SK-N-SH treated with all-trans-retinoic acid at 6 μM for 48 hours (cell line): ENCODE measurements at regions not wholly inside any gene's neighbourhood (a gene's known extent, or its start where the extent isn't known, plus 50 kb on each side); places are given as distances from the start of the nearest gene placed in this dataset.

Experiments
- ATAC-seq: fragments of 200-7000 bp; cut with Tn5 transposase; 3 replicates; pipeline ENCODE4 v1.9.1; 2020; ENCODE audit warnings: mild to moderate bottlenecking, moderate library complexity
- ARNTL ChIP-seq: fragments of 450-650 bp; formaldehyde crosslinking; IDR thresholded peaks from 2 replicates; pipeline ENCODE4 v1.5.0; 2020; ENCODE audit warnings: low read depth, mild to moderate bottlenecking, moderate library complexity, borderline replicate concordance
- BACH2 ChIP-seq: fragments of 250-450 bp; sonication (Bioruptor Pico); IDR thresholded peaks from 2 replicates; pipeline ENCODE4 v1.9.0; 2021; ENCODE audit warnings: mild to moderate bottlenecking, borderline replicate concordance
- CSDC2 ChIP-seq: fragments of 250-450 bp; sonication (Bioruptor Pico); IDR thresholded peaks from 2 replicates; pipeline ENCODE4 v1.5.0; 2020; ENCODE audit warnings: mild to moderate bottlenecking, moderate library complexity
- ESRRG ChIP-seq: fragments of 250-450 bp; sonication (Bioruptor Pico); IDR thresholded peaks from 2 replicates; pipeline ENCODE4 v1.6.1; 2021; ENCODE audit warnings: mild to moderate bottlenecking
- GLIS3 ChIP-seq: fragments of 250-450 bp; sonication (Bioruptor Pico); IDR thresholded peaks from 2 replicates; pipeline ENCODE4 v1.5.0; 2020; ENCODE audit warnings: mild to moderate bottlenecking, moderate library complexity
- ISL1 ChIP-seq: fragments of 250-450 bp; sonication (Bioruptor Pico); IDR thresholded peaks from 2 replicates; pipeline ENCODE4 v2.1.2; 2022; ENCODE audit warnings: mild to moderate bottlenecking, moderate library complexity
- PPARA ChIP-seq: fragments of 250-450 bp; sonication (Bioruptor Pico); IDR thresholded peaks from 2 replicates; pipeline ENCODE4 v1.5.0; 2020; ENCODE audit warnings: mild to moderate bottlenecking, borderline replicate concordance
- RARB ChIP-seq: fragments of 250-450 bp; sonication (Bioruptor Pico); IDR thresholded peaks from 2 replicates; pipeline ENCODE4 v1.8.0; 2021; ENCODE audit warnings: mild to moderate bottlenecking, moderate library complexity
- SNAI2 ChIP-seq: fragments of 250-450 bp; sonication (Bioruptor Pico); IDR thresholded peaks from 2 replicates; pipeline ENCODE4 v1.5.0; 2020; ENCODE audit warnings: mild to moderate bottlenecking, moderate library complexity
- TCF4 ChIP-seq: fragments of 250-450 bp; sonication (Bioruptor Pico); IDR thresholded peaks from 2 replicates; pipeline ENCODE4 v1.8.0; 2021; ENCODE audit warnings: mild to moderate bottlenecking, moderate library complexity, borderline replicate concordance
- TOX ChIP-seq: fragments of 250-450 bp; sonication (Bioruptor Pico); IDR thresholded peaks from 2 replicates; pipeline ENCODE4 v1.8.0; 2021; ENCODE audit warnings: mild to moderate bottlenecking, moderate library complexity, borderline replicate concordance
- ZC3H10 ChIP-seq: fragments of 250-450 bp; sonication (Bioruptor Pico); IDR thresholded peaks from 2 replicates; pipeline ENCODE4 v1.5.1; 2021; ENCODE audit warnings: mild to moderate bottlenecking, moderate library complexity
- ZFP30 ChIP-seq: fragments of 450-650 bp; formaldehyde crosslinking; IDR thresholded peaks from 2 replicates; pipeline ENCODE4 v1.5.0; 2022; ENCODE audit warnings: mild to moderate bottlenecking, moderate library complexity
- ZNF565 ChIP-seq: fragments of 450-650 bp; formaldehyde crosslinking; conservative IDR thresholded peaks from 2 replicates; pipeline ENCODE4 v1.5.0; 2020; ENCODE audit warnings: low read depth, mild to moderate bottlenecking, moderate library complexity
- ZNF70 ChIP-seq: fragments of 450-650 bp; formaldehyde crosslinking; IDR thresholded peaks from 2 replicates; pipeline ENCODE4 v1.5.0; 2020; ENCODE audit warnings: mild to moderate bottlenecking, moderate library complexity
- ZNF8 ChIP-seq: fragments of 450-650 bp; formaldehyde crosslinking; IDR thresholded peaks from 2 replicates; pipeline ENCODE4 v1.5.0; 2020; ENCODE audit warnings: mild to moderate bottlenecking, moderate library complexity
- TF ChIP-seq, protein P1 (sequence below): fragments of 250-450 bp; sonication (Bioruptor Pico); IDR thresholded peaks from 2 replicates; pipeline ENCODE4 v1.5.0; 2020; ENCODE audit warnings: mild to moderate bottlenecking, moderate library complexity
- TF ChIP-seq, protein P2 (sequence below): fragments of 250-450 bp; sonication (Bioruptor Pico); IDR thresholded peaks from 2 replicates; pipeline ENCODE4 v1.8.0; 2020; ENCODE audit warnings: mild to moderate bottlenecking, moderate library complexity, borderline replicate concordance
- TF ChIP-seq, protein P3 (sequence below): fragments of 250-450 bp; sonication (Bioruptor Pico); IDR thresholded peaks from 2 replicates; pipeline ENCODE4 v1.8.0; 2021; ENCODE audit warnings: low read depth, mild to moderate bottlenecking, moderate library complexity, borderline replicate concordance
- TF ChIP-seq, protein P4 (sequence below): fragments of 250-450 bp; sonication (Bioruptor Pico); IDR thresholded peaks from 2 replicates; pipeline ENCODE4 v1.5.1; 2020; ENCODE audit warnings: low read depth, mild to moderate bottlenecking, moderate library complexity

DNA sequence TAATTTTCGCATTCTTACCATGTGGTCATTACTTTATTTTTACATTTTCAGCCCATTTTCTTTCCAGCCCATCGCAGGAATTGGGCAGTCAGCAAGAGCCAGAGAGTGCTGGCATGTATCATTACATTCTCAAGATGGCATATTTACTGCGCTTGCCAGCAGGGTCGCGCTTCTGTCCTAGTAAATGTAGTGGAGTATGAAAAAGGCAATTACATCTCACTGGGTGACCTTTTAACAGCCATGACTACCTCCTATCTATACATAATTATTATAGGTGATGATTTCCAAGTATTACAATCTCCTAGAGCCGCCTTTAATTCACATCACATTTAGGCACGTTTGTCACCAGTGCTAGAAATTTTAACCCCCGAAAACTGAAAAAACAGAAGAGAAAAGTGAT, 433.7 kb upstream of the MGMT start:
- no peak for ATAC-seq
- TF ChIP-seq CSDC2 (CRISPR knock-in tag) (no peak), SNAI2 (CRISPR knock-in tag) (no peak), ISL1 (no peak), ZNF8 (CRISPR knock-in tag) (no peak), ZNF565 (CRISPR knock-in tag) (no peak), ARNTL (CRISPR knock-in tag) (no peak), RARB (CRISPR knock-in tag) (no peak), ESRRG (CRISPR knock-in tag) (no peak), ZC3H10 (no peak), TOX (CRISPR knock-in tag) (no peak), BACH2 (CRISPR knock-in tag) (no peak)
- TF ChIP-seq, protein P1, sequence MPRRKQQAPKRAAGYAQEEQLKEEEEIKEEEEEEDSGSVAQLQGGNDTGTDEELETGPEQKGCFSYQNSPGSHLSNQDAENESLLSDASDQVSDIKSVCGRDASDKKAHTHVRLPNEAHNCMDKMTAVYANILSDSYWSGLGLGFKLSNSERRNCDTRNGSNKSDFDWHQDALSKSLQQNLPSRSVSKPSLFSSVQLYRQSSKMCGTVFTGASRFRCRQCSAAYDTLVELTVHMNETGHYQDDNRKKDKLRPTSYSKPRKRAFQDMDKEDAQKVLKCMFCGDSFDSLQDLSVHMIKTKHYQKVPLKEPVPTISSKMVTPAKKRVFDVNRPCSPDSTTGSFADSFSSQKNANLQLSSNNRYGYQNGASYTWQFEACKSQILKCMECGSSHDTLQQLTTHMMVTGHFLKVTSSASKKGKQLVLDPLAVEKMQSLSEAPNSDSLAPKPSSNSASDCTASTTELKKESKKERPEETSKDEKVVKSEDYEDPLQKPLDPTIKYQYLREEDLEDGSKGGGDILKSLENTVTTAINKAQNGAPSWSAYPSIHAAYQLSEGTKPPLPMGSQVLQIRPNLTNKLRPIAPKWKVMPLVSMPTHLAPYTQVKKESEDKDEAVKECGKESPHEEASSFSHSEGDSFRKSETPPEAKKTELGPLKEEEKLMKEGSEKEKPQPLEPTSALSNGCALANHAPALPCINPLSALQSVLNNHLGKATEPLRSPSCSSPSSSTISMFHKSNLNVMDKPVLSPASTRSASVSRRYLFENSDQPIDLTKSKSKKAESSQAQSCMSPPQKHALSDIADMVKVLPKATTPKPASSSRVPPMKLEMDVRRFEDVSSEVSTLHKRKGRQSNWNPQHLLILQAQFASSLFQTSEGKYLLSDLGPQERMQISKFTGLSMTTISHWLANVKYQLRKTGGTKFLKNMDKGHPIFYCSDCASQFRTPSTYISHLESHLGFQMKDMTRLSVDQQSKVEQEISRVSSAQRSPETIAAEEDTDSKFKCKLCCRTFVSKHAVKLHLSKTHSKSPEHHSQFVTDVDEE (CRISPR knock-in tag) = no peak
- TF ChIP-seq, protein P2, sequence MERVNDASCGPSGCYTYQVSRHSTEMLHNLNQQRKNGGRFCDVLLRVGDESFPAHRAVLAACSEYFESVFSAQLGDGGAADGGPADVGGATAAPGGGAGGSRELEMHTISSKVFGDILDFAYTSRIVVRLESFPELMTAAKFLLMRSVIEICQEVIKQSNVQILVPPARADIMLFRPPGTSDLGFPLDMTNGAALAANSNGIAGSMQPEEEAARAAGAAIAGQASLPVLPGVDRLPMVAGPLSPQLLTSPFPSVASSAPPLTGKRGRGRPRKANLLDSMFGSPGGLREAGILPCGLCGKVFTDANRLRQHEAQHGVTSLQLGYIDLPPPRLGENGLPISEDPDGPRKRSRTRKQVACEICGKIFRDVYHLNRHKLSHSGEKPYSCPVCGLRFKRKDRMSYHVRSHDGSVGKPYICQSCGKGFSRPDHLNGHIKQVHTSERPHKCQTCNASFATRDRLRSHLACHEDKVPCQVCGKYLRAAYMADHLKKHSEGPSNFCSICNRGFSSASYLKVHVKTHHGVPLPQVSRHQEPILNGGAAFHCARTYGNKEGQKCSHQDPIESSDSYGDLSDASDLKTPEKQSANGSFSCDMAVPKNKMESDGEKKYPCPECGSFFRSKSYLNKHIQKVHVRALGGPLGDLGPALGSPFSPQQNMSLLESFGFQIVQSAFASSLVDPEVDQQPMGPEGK (CRISPR knock-in tag) = no peak
- TF ChIP-seq, protein P3, sequence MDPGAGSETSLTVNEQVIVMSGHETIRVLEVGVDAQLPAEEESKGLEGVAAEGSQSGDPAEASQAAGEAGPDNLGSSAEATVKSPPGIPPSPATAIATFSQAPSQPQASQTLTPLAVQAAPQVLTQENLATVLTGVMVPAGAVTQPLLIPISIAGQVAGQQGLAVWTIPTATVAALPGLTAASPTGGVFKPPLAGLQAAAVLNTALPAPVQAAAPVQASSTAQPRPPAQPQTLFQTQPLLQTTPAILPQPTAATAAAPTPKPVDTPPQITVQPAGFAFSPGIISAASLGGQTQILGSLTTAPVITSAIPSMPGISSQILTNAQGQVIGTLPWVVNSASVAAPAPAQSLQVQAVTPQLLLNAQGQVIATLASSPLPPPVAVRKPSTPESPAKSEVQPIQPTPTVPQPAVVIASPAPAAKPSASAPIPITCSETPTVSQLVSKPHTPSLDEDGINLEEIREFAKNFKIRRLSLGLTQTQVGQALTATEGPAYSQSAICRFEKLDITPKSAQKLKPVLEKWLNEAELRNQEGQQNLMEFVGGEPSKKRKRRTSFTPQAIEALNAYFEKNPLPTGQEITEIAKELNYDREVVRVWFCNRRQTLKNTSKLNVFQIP (CRISPR knock-in tag) = no peak

DNA sequence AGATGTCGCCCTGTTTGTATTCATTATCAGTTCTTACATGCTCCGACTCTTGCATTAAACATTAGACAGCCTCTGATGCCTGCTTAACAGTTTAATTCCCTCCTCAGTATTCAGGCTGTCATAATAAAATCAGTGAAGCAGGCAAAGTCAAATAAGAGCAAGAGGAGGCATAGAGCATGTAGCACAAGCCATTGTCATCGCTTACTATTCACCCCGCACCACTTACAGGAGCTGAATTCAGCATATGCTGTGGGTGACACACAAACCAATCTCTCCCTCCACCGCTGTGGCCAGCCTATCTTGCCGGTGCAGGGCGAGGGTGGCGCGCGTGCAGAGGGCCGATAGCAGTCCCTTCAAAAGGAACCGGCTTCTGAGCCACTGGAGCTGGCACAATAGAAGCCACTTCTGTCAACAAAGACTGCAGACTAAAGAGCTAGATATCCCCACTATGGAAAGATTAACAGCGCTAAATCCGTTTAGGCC, 433.2 kb upstream of the MGMT start:
- TF ChIP-seq, protein P3 (CRISPR knock-in tag) = no peak
- no peak for TF ChIP-seq ESRRG (CRISPR knock-in tag)
- TF ChIP-seq SNAI2 (CRISPR knock-in tag) = no peak
- no peak for TF ChIP-seq GLIS3 (CRISPR knock-in tag)
- TF ChIP-seq ZNF70 = no peak
- TF ChIP-seq TCF4 (CRISPR knock-in tag) = no peak
- no peak for TF ChIP-seq ARNTL (CRISPR knock-in tag)
- TF ChIP-seq ZNF565 (CRISPR knock-in tag) = no peak
- no peak for TF ChIP-seq PPARA
- TF ChIP-seq TOX (CRISPR knock-in tag) = no peak
- TF ChIP-seq, protein P1 (CRISPR knock-in tag) = no peak
- TF ChIP-seq, protein P4, sequence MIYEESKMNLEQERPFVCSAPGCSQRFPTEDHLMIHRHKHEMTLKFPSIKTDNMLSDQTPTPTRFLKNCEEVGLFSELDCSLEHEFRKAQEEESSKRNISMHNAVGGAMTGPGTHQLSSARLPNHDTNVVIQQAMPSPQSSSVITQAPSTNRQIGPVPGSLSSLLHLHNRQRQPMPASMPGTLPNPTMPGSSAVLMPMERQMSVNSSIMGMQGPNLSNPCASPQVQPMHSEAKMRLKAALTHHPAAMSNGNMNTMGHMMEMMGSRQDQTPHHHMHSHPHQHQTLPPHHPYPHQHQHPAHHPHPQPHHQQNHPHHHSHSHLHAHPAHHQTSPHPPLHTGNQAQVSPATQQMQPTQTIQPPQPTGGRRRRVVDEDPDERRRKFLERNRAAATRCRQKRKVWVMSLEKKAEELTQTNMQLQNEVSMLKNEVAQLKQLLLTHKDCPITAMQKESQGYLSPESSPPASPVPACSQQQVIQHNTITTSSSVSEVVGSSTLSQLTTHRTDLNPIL = no peak
- no peak for TF ChIP-seq ZC3H10
- no peak for TF ChIP-seq ZFP30
- TF ChIP-seq CSDC2 (CRISPR knock-in tag) = no peak
- TF ChIP-seq BACH2 (CRISPR knock-in tag) = no peak
- no peak for TF ChIP-seq RARB (CRISPR knock-in tag)
- ATAC-seq = no peak
